Naive thymus-derived CD8-positive, alpha-beta T cell (primary cell): ENCODE measurements at regions not wholly inside any gene's neighbourhood (a gene's known extent, or its start where the extent isn't known, plus 50 kb on each side); places are given as distances from the start of the nearest gene placed in this dataset.

Experiments used
- ATAC-seq, 2 donors: fragments of 150-1000 bp; cut with Tn5 transposase in 1 of 2; sonication (Bioruptor Pico), chemical (Tn5 transposase) in 1 of 2; 1 replicate in 1 of 2; 2 replicates in 1 of 2; pipeline ENCODE4 v1.10.0; 2021; ENCODE audit warnings: mild to moderate bottlenecking in 2 of 2, moderate library complexity in 2 of 2
- POLR2A ChIA-PET: fragments of 350-600 bp; sonication (Branson Sonifier 250); formaldehyde crosslinking; loops from one replicate; lab custom pipeline; 2021; ENCODE audit warnings: antibody characterized with exemption; lab: Charles Lee
- DNase-seq, 10 donors: peaks; one replicate each; pipeline versions ENCODE4 v3.0.0 to v3.0.0-alpha.2; 2020 to 2022
- H3K27ac Mint-ChIP-seq, 10 donors: one replicate each; pipeline ENCODE4 v1.8.0; 2020 to 2022; ENCODE audit warnings: mild to moderate bottlenecking in 10 of 10, mixed read lengths in 10 of 10, moderate library complexity in 4 of 10, inconsistent platforms in 1 of 10
- H3K27me3 Mint-ChIP-seq, 5 donors: one replicate each; pipeline ENCODE4 v1.8.0; 2021 to 2022; ENCODE audit warnings: mixed read lengths in 5 of 5
- H3K36me3 Mint-ChIP-seq, 3 donors: one replicate each; pipeline ENCODE4 v1.8.0; 2020 to 2022; ENCODE audit warnings: mixed read lengths in 3 of 3, mild to moderate bottlenecking in 2 of 3, inconsistent platforms in 1 of 3
- H3K4me1 Mint-ChIP-seq, 4 donors: one replicate each; pipeline ENCODE4 v1.8.0; 2021 to 2022; ENCODE audit warnings: mixed read lengths in 4 of 4
- H3K4me3 Mint-ChIP-seq, 10 donors: one replicate each; pipeline ENCODE4 v1.8.0; 2020 to 2022; ENCODE audit warnings: mild to moderate bottlenecking in 10 of 10, mixed read lengths in 10 of 10, moderate library complexity in 6 of 10, inconsistent platforms in 1 of 10
- H3K9me3 Mint-ChIP-seq, 9 donors: one replicate each; pipeline ENCODE4 v1.8.0; 2020 to 2022; ENCODE audit warnings: mixed read lengths in 9 of 9, mild to moderate bottlenecking in 3 of 9, inconsistent platforms in 1 of 9, moderate library complexity in 1 of 9

DNA sequence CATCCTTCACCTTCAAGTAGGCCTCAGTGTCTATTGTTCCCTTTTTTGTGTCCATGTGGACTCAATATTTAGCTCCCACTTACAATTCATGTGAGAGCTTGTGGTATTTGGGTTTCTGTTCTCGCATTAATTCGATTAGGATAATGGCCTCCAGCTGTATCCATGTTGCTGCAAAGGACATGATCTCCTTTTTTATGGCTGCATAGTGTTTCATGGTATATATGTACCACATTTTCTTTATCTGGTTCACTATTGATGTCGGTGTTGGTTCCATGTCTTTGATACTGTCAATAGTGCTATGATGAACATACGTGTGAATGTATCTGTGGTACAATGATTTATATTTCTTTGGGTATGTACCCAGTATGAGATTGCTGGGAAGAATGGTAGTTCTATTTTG is 113.7 kb downstream of the FGF18 start:
- Mint-ChIP-seq H3K27ac (no peak overlapping the region), H3K36me3 (no peaks in the 10 kb centered on the region), H3K9me3 (peaks cover 0 to 2% (median 0%) of the 10 kb centered on the region in 9 donors), H3K4me3 (no peak overlapping the region), H3K4me1 (no peaks in the 10 kb centered on the region), H3K27me3 (peaks cover 3 to 33% (median 17%) of the 10 kb centered on the region in 5 donors)
- DNase-seq: no peak
- POLR2A ChIA-PET: no interaction called here
- no peak for ATAC-seq

DNA sequence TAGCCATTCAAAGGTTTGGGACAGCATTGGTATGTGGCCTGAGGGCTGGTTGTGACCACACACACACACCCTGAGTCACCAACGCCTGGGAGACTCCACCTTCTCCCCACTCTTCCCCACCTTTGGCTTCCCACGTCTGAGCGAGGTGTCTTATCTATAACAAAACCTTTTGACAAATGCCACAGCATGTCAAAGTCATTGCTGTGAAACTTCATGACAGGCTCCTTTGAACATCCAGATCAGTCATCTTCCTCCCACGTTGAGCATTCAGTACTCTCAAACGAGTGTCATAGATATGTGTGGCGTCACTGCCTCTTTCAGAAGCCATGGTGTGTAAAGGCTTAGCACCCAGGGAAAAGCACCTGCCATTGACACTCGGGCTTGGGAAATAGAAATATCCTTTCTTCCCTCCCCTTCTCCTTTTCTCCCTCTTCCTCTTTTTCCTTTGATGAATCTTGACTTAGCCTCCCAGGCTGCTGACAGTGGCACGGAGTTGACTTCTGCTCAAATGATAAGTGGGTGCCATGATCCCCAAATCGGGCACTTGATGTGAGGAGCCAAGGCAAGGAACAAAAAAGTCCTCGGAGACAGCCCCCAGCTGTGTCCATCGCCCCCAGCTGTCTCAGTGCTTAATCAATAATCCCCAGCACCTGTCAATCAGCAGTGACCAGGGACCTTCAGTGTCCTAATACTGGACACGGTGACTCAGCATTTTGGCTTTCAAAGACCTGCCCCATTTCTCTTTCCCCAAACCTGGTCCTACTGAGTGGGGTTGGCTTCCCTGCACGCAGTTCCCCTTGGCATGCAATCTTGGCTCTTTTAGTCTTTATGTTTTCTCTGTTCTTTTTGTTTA is 114.8 kb downstream of the FGF18 start:
- H3K27ac Mint-ChIP-seq: peak overlapping the region in 1 of 10 donors; percentile 6
- H3K9me3 Mint-ChIP-seq: peaks cover 0 to 2% (median 0%) of the 10 kb centered on the region in 9 donors
- H3K36me3 Mint-ChIP-seq: no peaks in the 10 kb centered on the region
- no peaks in the 10 kb centered on the region for H3K4me1 Mint-ChIP-seq
- H3K27me3 Mint-ChIP-seq: peaks cover 6 to 33% (median 20%) of the 10 kb centered on the region in 5 donors
- DNase-seq (no peak), ATAC-seq (no peak)
- POLR2A ChIA-PET: no interaction called here
- H3K4me3 Mint-ChIP-seq: no peak overlapping the region

DNA sequence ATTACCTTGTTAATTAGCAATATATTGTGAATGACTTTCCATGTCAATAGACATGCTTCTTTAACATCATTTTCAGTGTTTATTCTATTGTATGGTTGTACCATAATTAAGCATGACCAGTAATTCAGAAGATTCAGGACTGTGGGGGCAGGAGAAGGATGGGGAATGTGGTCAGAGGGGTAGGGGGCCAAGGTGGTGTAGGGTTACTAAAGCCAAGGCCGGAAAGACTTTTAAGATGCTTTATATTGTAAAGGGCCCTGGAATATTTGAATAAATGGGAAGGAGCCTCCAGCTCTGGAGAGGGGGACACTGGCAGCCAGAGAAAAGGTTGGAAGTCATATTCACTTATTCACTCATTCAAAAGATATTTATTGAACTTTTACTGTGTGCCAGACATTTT is 115.7 kb downstream of the FGF18 start:
- ATAC-seq: no peak
- Mint-ChIP-seq H3K27me3 (peaks cover 8 to 40% (median 24%) of the 10 kb centered on the region in 5 donors), H3K9me3 (peaks cover 0 to 2% (median 0%) of the 10 kb centered on the region in 9 donors), H3K4me1 (no peaks in the 10 kb centered on the region), H3K36me3 (no peaks in the 10 kb centered on the region), H3K4me3 (no peak overlapping the region), H3K27ac (no peak overlapping the region)
- POLR2A ChIA-PET: no interaction called here
- no peak for DNase-seq

DNA sequence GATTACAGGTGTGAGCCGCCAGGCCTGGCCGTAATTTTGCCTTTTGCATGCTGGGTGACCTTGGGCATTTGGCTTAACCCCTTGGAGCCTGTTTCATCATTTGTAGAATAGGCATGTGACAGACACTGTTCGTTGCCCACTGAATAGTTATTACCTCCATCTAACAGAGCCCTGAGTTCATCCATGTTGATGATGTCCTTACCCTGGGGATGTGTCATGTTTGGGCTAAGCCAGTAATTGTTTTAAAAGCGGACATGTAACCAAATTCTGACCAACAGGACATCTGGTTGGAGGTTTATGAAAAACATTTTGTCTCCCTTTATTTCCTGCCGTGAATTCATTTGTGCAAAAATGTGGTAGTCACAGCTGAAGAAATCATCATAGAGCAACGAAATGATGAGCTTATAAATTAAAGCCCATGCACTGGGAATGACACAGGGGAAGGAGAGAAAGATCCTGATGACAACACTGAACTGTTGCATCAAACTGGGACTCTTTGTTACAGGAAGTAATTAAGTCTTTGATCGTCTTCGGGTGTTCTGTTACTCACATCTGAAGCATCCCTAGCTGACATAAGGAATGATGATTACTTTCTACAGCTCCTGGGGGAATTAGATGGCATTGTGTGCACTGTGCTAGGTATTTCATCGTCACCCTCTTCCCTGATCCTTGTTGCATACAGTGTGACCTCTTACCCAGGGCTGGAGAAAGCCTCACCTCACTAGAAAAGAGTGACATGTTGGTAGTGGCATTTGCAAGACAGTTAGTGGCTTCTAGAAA is 117.8 kb downstream of the FGF18 start:
- DNase-seq (no peak), ATAC-seq (no peak)
- no peak overlapping the region for H3K27ac Mint-ChIP-seq
- no peak overlapping the region for H3K4me3 Mint-ChIP-seq
- H3K36me3 Mint-ChIP-seq: no peaks in the 10 kb centered on the region
- no peaks in the 10 kb centered on the region for H3K4me1 Mint-ChIP-seq
- peaks cover 14 to 53% (median 33%) of the 10 kb centered on the region in 5 donors for H3K27me3 Mint-ChIP-seq
- H3K9me3 Mint-ChIP-seq: peaks cover 0 to 2% (median 0%) of the 10 kb centered on the region in 9 donors
- POLR2A ChIA-PET: no interaction called here

DNA sequence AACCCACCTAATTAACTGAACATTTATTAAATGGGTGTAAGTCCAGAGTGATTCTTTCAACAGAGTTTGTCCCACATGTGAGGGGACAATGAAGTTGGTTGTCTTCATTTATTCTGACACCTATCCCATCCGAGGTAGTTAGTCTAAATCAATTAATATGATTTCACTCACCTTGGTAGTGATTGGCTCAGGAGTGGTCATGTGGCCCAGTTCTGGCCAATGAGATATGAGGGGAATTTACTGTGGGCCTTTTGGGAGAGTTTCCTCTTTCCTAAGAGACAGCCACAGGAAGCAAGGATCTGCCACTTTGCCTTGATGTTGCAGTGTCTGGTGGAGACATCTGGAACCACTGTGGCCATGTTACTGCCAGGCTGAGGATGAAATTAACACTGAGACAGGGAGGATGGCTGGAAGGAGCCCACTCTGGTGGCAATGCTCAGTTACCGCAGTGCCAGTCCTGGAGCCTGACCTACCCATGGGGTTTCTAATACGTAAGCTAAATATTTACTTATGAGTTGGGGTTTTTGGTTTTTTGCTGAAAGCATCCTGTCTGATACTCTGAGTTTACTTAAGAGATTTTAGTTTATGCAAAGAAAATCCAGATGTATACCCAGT is 118.6 kb downstream of the FGF18 start:
- Mint-ChIP-seq H3K27me3 (peaks cover 14 to 53% (median 33%) of the 10 kb centered on the region in 5 donors), H3K4me1 (no peaks in the 10 kb centered on the region), H3K36me3 (no peaks in the 10 kb centered on the region), H3K4me3 (no peak overlapping the region), H3K9me3 (peaks cover 0 to 2% (median 0%) of the 10 kb centered on the region in 9 donors), H3K27ac (no peak overlapping the region)
- ATAC-seq (no peak), DNase-seq (no peak)
- POLR2A ChIA-PET: no interaction called here

DNA sequence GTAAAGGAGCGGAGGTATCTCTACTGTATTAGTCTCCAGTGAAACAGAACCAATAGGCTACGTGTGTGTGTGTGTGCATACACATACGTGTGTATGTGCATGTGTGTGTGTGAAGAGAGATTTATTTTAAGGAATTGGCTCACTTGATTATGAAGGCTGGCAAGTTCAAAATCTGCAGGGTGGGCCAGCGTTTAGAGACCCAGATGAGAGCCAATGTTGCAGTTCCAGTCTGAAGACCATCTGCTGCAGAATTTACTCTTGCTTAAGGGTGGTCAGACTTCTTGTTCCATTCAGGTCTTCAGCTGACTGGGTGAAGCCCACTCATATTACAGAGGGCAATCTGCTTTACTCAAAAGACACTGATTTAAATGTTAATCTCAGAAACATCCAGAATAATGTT is 119.2 kb downstream of the FGF18 start:
- Mint-ChIP-seq H3K4me3 (no peak overlapping the region), H3K27me3 (peaks cover 14 to 46% (median 37%) of the 10 kb centered on the region in 5 donors), H3K4me1 (no peaks in the 10 kb centered on the region), H3K9me3 (no peaks in the 10 kb centered on the region), H3K27ac (no peak overlapping the region), H3K36me3 (no peaks in the 10 kb centered on the region)
- DNase-seq: no peak
- no peak for ATAC-seq
- POLR2A ChIA-PET: no interaction called here

DNA sequence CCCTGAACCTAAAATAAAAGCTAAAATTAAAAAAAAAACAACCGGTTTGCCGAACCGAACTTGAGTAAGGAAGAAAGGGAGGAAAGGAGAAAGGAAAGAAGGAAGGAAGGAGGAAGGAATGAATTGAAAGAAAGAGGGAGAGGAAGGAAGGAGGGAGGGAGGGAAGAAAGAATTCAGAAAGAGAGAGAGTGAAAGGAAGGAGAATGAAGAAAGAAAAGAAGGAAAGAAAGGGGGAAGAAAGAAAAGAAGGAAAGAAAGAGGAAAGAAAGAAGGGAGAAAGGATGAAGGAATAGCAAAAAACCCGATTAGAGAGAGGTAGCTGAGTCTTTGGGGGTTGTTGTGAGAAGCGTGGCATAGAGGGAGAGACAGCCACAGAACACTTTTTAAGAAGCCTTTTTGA is 121.4 kb downstream of the FGF18 start:
- ATAC-seq (no peak), DNase-seq (no peak)
- POLR2A ChIA-PET: no interaction called here
- H3K27me3 Mint-ChIP-seq: peaks cover 13 to 35% (median 29%) of the 10 kb centered on the region in 5 donors
- no peaks in the 10 kb centered on the region for H3K9me3 Mint-ChIP-seq
- no peaks in the 10 kb centered on the region for H3K36me3 Mint-ChIP-seq
- no peak overlapping the region for H3K27ac Mint-ChIP-seq
- no peaks in the 10 kb centered on the region for H3K4me1 Mint-ChIP-seq
- H3K4me3 Mint-ChIP-seq: no peak overlapping the region

DNA sequence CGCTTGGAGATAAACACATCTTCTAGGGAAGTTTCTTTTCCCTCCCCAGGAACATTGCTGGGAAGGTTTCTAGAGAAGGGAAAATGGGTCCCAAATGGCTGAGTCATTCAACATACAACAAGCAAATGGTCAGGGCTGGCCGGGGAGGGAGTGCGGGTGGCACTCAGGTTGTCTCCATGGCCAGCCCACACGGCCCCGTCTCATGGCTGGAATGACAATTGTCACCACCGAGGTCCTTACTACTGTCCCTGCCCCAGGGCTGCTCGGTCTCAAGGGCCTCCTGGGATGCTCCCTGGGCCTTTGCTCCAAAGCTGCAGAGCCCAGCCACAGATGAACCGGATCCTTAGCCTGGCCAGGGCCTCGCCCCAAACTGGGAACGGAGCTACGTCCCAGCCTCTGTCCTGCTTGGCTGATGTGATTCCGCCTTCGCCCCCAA is 121.9 kb downstream of the FGF18 start:
- Mint-ChIP-seq H3K27me3 (peaks cover 11 to 32% (median 24%) of the 10 kb centered on the region in 5 donors), H3K9me3 (no peaks in the 10 kb centered on the region), H3K27ac (no peak overlapping the region), H3K4me1 (no peaks in the 10 kb centered on the region), H3K4me3 (no peak overlapping the region), H3K36me3 (no peaks in the 10 kb centered on the region)
- ATAC-seq: no peak
- POLR2A ChIA-PET: no interaction called here
- no peak for DNase-seq

DNA sequence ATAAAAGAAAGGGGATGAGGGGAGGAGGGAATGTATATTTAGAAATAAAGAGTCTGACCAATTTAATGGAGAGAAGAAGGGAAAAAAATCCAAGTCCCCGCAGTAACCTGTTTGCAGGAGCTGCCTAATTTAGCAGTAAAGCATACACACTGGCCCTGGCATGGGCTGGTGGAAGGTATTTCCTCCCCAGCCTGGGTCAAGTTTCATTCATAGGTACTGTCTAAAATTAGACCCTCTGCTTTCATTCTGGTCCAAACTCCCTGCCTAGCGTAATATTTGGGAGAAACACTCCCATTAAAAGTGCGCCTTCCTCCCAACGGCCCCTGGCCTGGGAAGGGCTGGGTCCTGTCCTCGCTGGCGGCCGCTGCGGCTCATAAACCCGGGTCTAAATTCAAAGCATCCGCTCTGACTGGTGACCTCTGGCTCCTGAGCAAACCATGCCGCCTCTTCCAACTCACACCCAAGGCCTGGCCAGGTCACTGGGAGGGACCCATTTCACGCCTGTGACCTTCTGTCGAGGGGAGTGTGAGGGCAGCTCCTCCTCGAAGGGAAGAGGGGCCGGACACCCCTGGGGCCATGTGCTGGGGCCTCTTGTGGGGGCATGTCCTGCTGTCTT is 123.2 kb downstream of the FGF18 start:
- Mint-ChIP-seq H3K9me3 (no peaks in the 10 kb centered on the region), H3K4me3 (no peak overlapping the region), H3K27me3 (peaks cover 13 to 37% (median 31%) of the 10 kb centered on the region in 5 donors), H3K4me1 (no peaks in the 10 kb centered on the region), H3K27ac (no peak overlapping the region), H3K36me3 (no peaks in the 10 kb centered on the region)
- POLR2A ChIA-PET: no interaction called here
- DNase-seq (no peak), ATAC-seq (no peak)

DNA sequence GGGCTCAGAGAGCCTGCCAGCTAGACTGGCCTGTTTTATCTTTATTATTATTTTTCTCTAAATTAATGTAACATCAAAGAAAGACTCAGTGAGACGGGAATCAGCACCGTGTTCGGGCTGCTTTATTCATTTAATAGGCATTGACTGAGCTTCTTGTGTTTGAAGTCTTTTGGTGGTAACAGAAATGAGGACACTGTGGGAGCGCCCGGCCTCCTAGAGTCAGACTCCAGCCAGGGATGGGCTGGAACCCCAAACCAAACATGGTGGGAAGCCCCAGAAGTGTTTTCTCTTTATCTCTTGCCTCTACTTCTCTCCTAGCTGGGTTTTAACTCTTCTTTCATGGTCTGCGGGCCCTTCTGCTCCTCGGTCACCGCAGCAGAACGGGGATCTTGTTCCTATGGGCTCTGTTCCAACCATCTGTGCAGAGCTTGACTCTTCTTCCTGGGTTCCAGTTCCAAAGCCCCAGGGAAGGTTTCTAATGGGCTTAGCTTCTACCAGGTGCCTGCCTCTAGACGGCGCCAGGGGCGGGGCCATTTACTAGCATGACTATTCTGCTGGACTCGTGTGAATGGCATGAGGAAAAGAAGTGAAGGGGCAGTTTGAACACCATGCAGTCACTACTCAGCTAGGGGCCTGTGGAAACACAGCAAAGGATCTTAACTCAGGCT is 123.8 kb downstream of the FGF18 start:
- POLR2A ChIA-PET: no interaction called here
- no peak for DNase-seq
- no peak overlapping the region for H3K4me3 Mint-ChIP-seq
- no peaks in the 10 kb centered on the region for H3K36me3 Mint-ChIP-seq
- no peak overlapping the region for H3K27ac Mint-ChIP-seq
- ATAC-seq: no peak
- H3K27me3 Mint-ChIP-seq: peaks cover 13 to 37% (median 28%) of the 10 kb centered on the region in 5 donors
- no peaks in the 10 kb centered on the region for H3K4me1 Mint-ChIP-seq
- no peaks in the 10 kb centered on the region for H3K9me3 Mint-ChIP-seq

DNA sequence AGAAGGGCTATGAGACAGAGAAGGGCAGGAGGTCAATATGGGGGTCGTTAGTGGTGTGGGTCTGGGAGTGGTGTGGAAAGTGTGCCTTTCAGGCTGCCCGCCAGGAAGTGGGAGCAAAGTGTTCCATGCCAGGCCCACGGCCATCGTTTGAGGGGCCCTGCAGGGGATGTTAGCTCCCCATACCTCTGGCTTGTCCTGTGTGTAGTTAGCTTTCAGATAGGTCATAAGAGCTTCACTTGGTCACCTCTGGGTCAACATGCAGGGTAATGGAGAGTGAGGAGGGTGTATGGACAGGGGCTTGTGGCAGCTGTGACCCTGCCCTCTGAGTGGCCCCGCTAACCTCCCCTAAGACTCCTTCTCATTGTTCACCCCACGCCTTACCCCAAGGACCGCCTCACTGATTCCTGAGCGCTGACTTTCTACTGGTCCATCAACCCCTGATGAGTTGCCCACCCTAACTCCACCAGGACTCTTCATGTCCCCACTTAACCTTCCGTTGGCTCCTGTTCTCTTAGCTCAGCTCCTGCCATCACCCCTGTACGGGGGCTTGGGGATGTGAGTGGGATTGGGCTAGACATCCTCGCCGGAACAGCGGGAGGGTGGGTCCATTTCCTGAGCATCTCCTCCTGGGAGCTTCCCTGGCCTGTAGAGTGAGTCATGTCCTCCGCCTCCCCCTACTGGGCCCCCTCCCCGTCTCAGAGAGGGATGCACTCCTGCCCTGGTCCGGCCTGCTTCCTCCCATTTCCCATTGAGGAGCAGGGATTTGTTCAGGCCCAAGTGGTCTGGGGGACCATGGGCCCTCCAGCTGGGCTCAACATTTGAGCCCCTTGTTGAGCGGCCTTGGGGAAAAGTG is 125.7 kb downstream of the FGF18 start:
- DNase-seq: no peak
- Mint-ChIP-seq H3K4me1 (no peaks in the 10 kb centered on the region), H3K27ac (peak overlapping the region in 1 of 10 donors; percentile 70), H3K36me3 (no peaks in the 10 kb centered on the region), H3K4me3 (no peak overlapping the region), H3K27me3 (peaks cover 10 to 41% (median 18%) of the 10 kb centered on the region in 5 donors), H3K9me3 (peaks cover 0 to 4% (median 0%) of the 10 kb centered on the region in 9 donors)
- ATAC-seq: no peak
- POLR2A ChIA-PET: no interaction called here
